Vagina (tissue), 2 donors: ENCODE measurements at regions not wholly inside any gene's neighbourhood (a gene's known extent, or its start where the extent isn't known, plus 50 kb on each side); places are given as distances from the start of the nearest gene placed in this dataset.

Experiments used
- CTCF ChIP-seq, 3 experiments: fragments of 450-650 bp in 2 of 3; fragments of 200-600 bp in 1 of 3; sonication (generic) in 1 of 3; IDR thresholded peaks; one replicate each; pipeline ENCODE4 v1.5.1; 2017 to 2019; ENCODE audit warnings: antibody characterized with exemption in 3 of 3, mild to moderate bottlenecking in 2 of 3, moderate library complexity in 2 of 3
- POLR2A ChIP-seq, 2 donors: fragments of 450-650 bp; IDR thresholded peaks; one replicate each; pipeline ENCODE4 v1.6.1; 2017; ENCODE audit warnings: antibody characterized with exemption in 2 of 2, mild to moderate bottlenecking in 2 of 2, moderate library complexity in 2 of 2
- POLR2AphosphoS5 ChIP-seq, 2 donors: sonication (generic); formaldehyde crosslinking; IDR thresholded peaks; one replicate each; pipeline ENCODE4 v1.9.0; 2017; ENCODE audit warnings: antibody characterized with exemption in 2 of 2, mild to moderate bottlenecking in 2 of 2, low read depth in 1 of 2; ENCODE audit not compliant: insufficient read depth in 1 of 2

GRCh38 chr22:49049691-49050090, 778.0 kb downstream of the BRD1 start:
- TF ChIP-seq CTCF (IDR thresholded peaks at IDR 0.05) (no peak), POLR2AphosphoS5 (IDR thresholded peaks at IDR 0.05; ENCODE audit: insufficient read depth in 1 of 2, low read depth in 1 of 2) (no peak), POLR2A (IDR thresholded peaks at IDR 0.05) (no peak)
